Testis (tissue), 2 donors: ENCODE measurements at regions not wholly inside any gene's neighbourhood (a gene's known extent, or its start where the extent isn't known, plus 50 kb on each side); places are given as distances from the start of the nearest gene placed in this dataset.

Source experiments
- DNase-seq: peaks from one replicate; pipeline ENCODE4 v3.0.0-alpha.2; 2019
- H3K27ac ChIP-seq, 2 donors: fragments of 200-600 bp; sonication (generic); one replicate each; pipeline ENCODE4 v1.5.1; 2019
- H3K27me3 ChIP-seq: fragments of 200-600 bp; sonication (generic); one replicate; pipeline ENCODE4 v1.5.1; 2019
- H3K36me3 ChIP-seq: fragments of 200-600 bp; sonication (generic); one replicate; pipeline ENCODE4 v1.5.1; 2017; ENCODE audit warnings: low read depth; ENCODE audit errors: missing control alignments
- H3K4me1 ChIP-seq: fragments of 200-600 bp; sonication (generic); one replicate; pipeline ENCODE4 v1.5.1; 2019
- H3K4me3 ChIP-seq, 2 donors: fragments of 200-600 bp; sonication (generic); one replicate each; pipeline ENCODE4 v1.5.1; 2017 to 2019
- H3K9me3 ChIP-seq: fragments of 200-600 bp; sonication (generic); one replicate; pipeline ENCODE4 v1.5.1; 2017
- CTCF ChIP-seq, 3 experiments: fragments of 450-650 bp in 2 of 3; fragments of 200-600 bp in 1 of 3; sonication (generic) in 1 of 3; IDR thresholded peaks; one replicate each; pipeline ENCODE4 v1.5.1; 2016 to 2019; ENCODE audit warnings: antibody characterized with exemption in 3 of 3, mild to moderate bottlenecking in 2 of 3, moderate library complexity in 1 of 3
- POLR2A ChIP-seq: fragments of 450-650 bp; IDR thresholded peaks from one replicate; pipeline ENCODE4 v1.6.1; 2017; ENCODE audit warnings: antibody characterized with exemption, mild to moderate bottlenecking, moderate library complexity
- WGBS, 2 donors: methylation state at CpG; one replicate each; pipeline ENCODE4 v1.1.5; 2018; 5-methylcytosine and 5-hydroxymethylcytosine counted together
- intact Hi-C: fragments of 100-400 bp; cut with DNase I; formaldehyde crosslinking; loops from one replicate; pipeline ENCODE4 v1.15.1; 2023; ENCODE audit warnings: low total_unique reads

DNA sequence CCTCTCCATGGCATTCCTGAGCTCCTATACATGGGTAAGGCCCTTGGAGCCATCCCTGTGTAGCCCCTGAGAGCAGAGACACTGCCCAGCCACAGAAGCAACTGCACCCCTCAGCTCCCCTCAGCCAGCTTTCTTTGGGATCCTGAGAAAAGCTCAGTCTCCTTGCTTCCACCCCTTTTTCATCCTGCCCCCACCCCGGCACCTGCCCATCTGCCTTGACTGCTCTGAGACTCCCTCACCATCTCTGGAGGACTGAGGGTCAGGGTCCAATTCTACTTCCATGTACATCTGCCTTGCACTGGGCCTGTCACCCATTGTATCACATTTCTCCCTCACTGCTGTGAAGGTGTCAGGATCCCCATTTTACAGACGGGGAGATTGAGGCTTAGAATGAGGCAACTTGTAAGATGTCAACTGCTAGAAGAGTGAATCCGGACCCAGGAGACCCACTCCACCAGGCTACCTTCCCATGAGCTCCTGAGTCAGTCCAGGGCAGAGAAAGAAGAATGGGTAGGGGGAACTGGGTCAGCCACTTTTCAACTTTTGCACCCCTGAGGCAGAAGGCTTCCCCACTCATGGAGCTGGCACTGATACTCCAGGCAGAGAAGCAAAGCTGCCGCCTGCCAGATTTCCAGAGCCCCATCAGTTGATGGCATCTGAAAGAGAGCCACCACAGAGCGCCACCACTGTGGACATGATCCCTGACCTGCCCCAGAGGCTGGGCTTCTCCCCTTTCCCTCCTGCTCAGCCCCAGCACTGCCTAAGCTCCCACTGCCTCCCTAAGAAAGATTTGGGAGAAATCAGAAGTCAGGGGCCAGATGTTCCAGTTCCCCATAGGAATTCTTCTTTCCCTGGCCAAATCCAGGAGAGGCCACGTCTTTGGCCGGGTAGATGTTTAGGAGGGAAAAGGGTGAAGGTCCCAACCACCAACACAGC is 135.4 kb downstream of the TMEM132E start:
- no peak for DNase-seq
- intact Hi-C loops, result no loop called here
- TF ChIP-seq POLR2A (no peak), CTCF (IDR thresholded peaks at IDR 0.05) (no peak)
- Histone ChIP-seq H3K27me3 (no peaks in the 10 kb centered on the region), H3K4me1 (no peaks in the 10 kb centered on the region), H3K36me3 (no peaks in the 10 kb centered on the region), H3K9me3 (no peaks in the 10 kb centered on the region), H3K27ac (no peak overlapping the region), H3K4me3 (no peak overlapping the region)
- WGBS, 2 donors, result 85 to 86% methylated on average over 7 of the region's 7 CpGs

DNA sequence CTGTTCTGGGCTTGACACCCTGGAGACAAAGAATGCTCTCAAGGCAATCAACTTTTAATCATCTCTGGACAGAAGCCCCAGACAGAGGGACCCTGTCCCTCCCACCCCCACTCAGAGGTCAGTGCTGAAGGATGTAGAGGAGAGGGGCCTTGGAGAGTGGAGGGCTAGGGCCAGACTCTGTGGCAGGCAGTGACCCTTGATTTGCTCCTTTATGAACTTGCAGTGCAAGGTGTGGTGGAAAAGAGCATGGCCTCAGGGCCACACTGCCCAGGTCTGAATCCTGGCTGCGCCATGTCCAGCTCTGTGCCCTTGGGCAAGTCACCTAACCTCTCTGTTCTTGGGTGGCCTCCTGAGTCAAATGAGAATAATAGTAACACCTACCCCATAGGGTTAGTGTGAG is 134.3 kb downstream of the TMEM132E start:
- Histone ChIP-seq H3K27ac (no peak overlapping the region), H3K36me3 (no peaks in the 10 kb centered on the region), H3K27me3 (no peaks in the 10 kb centered on the region), H3K4me3 (no peak overlapping the region), H3K4me1 (no peaks in the 10 kb centered on the region), H3K9me3 (no peaks in the 10 kb centered on the region)
- intact Hi-C loops, result no loop called here
- no peak for DNase-seq
- WGBS, 2 donors, result 100% methylated on average over 1 of the region's 1 CpG
- no peak for TF ChIP-seq CTCF (IDR thresholded peaks at IDR 0.05)
- no peak for TF ChIP-seq POLR2A

DNA sequence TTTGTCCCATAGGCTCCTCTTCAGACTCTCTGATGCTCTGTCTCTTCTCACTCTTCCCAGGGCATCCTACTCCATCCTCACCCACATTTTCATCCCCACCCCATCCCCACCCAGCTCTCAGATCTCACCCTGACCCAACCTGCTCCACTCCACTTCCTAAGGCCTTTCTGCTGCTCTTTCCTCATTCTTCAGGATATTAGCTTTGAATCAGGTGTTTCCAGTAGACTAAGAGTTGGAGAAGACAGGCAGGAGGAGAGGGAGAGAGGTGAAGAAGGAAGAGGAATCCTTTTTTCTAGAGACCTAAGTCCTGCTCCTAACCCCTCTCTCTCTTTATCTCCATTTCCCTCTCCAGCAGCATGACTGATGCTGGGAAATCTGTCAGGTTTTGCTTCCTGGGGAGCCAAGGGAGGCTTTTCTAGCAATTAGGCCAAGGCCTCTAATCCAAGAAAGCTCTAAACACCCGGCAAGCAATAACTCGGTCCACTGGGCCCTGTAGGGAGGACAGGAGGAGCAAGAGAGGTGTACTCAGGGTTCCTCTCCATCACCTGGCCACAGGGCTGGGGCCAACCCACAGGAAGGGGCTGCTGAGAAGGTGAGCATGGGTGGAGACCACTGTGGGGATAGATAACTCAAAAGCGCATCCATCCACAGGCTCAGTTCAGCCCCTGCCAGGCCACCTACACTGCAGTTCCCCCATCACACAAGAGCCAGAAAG is 133.3 kb downstream of the TMEM132E start:
- Histone ChIP-seq H3K9me3 (no peaks in the 10 kb centered on the region), H3K36me3 (no peaks in the 10 kb centered on the region), H3K27me3 (no peaks in the 10 kb centered on the region), H3K27ac (no peak overlapping the region), H3K4me1 (no peaks in the 10 kb centered on the region), H3K4me3 (no peak overlapping the region)
- TF ChIP-seq CTCF (IDR thresholded peaks at IDR 0.05) (no peak), POLR2A (no peak)
- DNase-seq, result no peak
- WGBS, 2 donors, result 78 to 80% methylated on average over 3 of the region's 3 CpGs
- intact Hi-C loops, result no loop called here

DNA sequence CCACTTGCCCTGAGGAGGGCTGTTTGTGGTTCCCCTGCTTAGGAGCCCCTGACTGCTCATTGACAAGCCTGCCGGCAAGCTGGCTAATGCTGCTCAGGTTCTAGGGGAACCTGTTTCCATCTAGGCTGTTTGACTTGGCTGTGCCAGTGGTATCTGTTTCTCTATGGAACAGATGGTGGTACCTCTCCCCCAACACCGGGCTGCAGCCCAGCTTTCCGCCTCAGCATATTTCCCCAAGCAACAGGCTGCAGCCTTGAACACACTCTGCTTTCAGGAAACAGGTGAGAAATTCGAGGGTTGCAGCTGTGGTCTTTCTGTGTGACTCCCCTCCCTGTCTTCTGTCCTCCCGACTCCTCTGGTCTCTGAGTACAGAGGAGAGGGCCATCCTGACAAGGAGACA is 132.3 kb downstream of the TMEM132E start:
- TF ChIP-seq POLR2A, result no peak
- TF ChIP-seq CTCF (IDR thresholded peaks at IDR 0.05), result no peak
- H3K27me3 ChIP-seq, result no peaks in the 10 kb centered on the region
- H3K27ac ChIP-seq, result no peak overlapping the region
- H3K9me3 ChIP-seq, result no peaks in the 10 kb centered on the region
- WGBS, 2 donors, result 63 to 96% methylated on average over 3 to 5 of the region's 5 CpGs
- no peak overlapping the region for H3K4me3 ChIP-seq
- H3K4me1 ChIP-seq, result no peaks in the 10 kb centered on the region
- H3K36me3 ChIP-seq, result no peaks in the 10 kb centered on the region
- no peak for DNase-seq
- intact Hi-C loops, result no loop called here
